Right cardiac atrium (tissue), 5 donors: ENCODE measurements at regions not wholly inside any gene's neighbourhood (a gene's known extent, or its start where the extent isn't known, plus 50 kb on each side); places are given as distances from the start of the nearest gene placed in this dataset.
A peak's percentile ranks its signal among the peaks of the same experiment; 100 is the strongest.

ENCODE experiments used
- ATAC-seq, 2 donors: fragments of 200-7000 bp; cut with Tn5 transposase; one replicate each; pipeline versions ENCODE4 v1.8.0 to v1.9.1; 2020; ENCODE audit warnings: moderate library complexity in 2 of 2, mild to moderate bottlenecking in 1 of 2
- DNase-seq, 3 donors: peaks; one replicate each; pipeline ENCODE4 v3.0.0-alpha.2; 2020
- H3K27ac ChIP-seq: one replicate; pipeline ENCODE4 v1.5.1; 2013; ENCODE audit warnings: mild to moderate bottlenecking, low read length, control low read depth, moderate library complexity
- H3K27me3 ChIP-seq: one replicate; pipeline ENCODE4 v1.6.1; 2013; ENCODE audit not compliant: control insufficient read depth, insufficient read depth
- H3K4me1 ChIP-seq: one replicate; pipeline ENCODE4 v1.6.1; 2013; ENCODE audit warnings: low read length; ENCODE audit not compliant: control insufficient read depth, insufficient read depth
- H3K4me3 ChIP-seq: one replicate; pipeline ENCODE4 v1.5.1; 2013; ENCODE audit warnings: low read length, control low read depth
- H3K9me3 ChIP-seq: one replicate; pipeline ENCODE4 v1.6.1; 2013; ENCODE audit warnings: low read length; ENCODE audit not compliant: control insufficient read depth
- WGBS: extraction: QIAGEN DNeasy Blood & Tissue Kit; methylation state at CpG from one replicate; pipeline ENCODE4 v1.1.7; 2013; 5-methylcytosine and 5-hydroxymethylcytosine counted together
- intact Hi-C, 4 donors: fragments of 100-400 bp; cut with DNase I; formaldehyde crosslinking; loops; one replicate each; pipeline versions ENCODE4 v1.11.0 to v1.14.0; 2022 to 2023
- donor health status: healthy with polysubstance abuse.
- donor health status: DM: no; HTN: yes; CAD: no.
- donor health status: DM: no; HTN: no; CAD: no.
- donor health status: DM: no; HTN: yes; CAD: no; lungs with severe emphysema.
- donor health status: DM: yes; HTN: yes; CAD: no.

DNA sequence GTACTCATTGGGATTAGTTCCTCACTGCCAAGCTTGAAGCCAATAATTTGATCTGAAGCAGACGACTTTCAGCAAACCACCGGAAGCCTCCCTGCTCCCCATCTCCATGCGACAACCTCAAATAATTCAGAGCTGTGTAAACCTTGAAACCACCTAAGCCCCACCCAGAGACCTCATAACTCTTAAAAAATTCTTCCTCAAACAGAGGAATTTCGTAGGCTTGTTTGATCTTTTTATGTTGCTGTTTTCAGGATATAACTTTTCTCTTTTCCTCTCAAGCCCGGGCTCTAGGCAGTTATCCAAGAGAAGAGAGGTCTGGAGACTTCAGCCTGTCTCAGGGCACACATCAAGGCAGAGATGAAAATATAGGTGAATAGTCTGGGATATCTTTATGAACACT is 311.6 kb downstream of the KCNRG start:
- intact Hi-C loops = no loop called here
- Histone ChIP-seq H3K4me3 (no peak overlapping the region), H3K27me3 (no peaks in the 10 kb centered on the region), H3K9me3 (no peaks in the 10 kb centered on the region), H3K4me1 (no peaks in the 10 kb centered on the region), H3K27ac (no peak overlapping the region)
- ATAC-seq (no peak), DNase-seq (no peak)
- 73% methylated on average over 5 of the region's 5 CpGs for WGBS

GRCh38 chr13:50334115-50334778 is 319.0 kb downstream of the KCNRG start:
- Histone ChIP-seq H3K4me1 (no peaks in the 10 kb centered on the region), H3K27ac (no peak overlapping the region), H3K4me3 (no peak overlapping the region), H3K27me3 (no peaks in the 10 kb centered on the region), H3K9me3 (no peaks in the 10 kb centered on the region)
- 87% methylated on average over 9 of the region's 9 CpGs for WGBS
- ATAC-seq = peak in 1 of 2 donors; percentile 45
- no peak for DNase-seq
- intact Hi-C loops = no loop called here

- intact Hi-C loops = no loop called here
- ATAC-seq = peak in 1 of 2 donors; percentile 88
- no peaks in the 10 kb centered on the region for H3K9me3 ChIP-seq
- no peaks in the 10 kb centered on the region for H3K27me3 ChIP-seq
- no peak overlapping the region for H3K27ac ChIP-seq
- DNase-seq = no peak
- no peaks in the 10 kb centered on the region for H3K4me1 ChIP-seq
- H3K4me3 ChIP-seq = no peak overlapping the region
- 77% methylated on average over 5 of the region's 5 CpGs for WGBS
Observed at GRCh38 chr13:50334944-50335343, 319.7 kb downstream of the KCNRG start.

- Histone ChIP-seq H3K4me3 (no peak overlapping the region), H3K4me1 (no peaks in the 10 kb centered on the region), H3K27me3 (no peaks in the 10 kb centered on the region), H3K27ac (no peak overlapping the region), H3K9me3 (no peaks in the 10 kb centered on the region)
- DNase-seq = no peak
- 53% methylated on average over 1 of the region's 1 CpG for WGBS
- no peak for ATAC-seq
- intact Hi-C loops = no loop called here
Observed at GRCh38 chr13:50339271-50339670, 324.0 kb downstream of the KCNRG start.

DNA sequence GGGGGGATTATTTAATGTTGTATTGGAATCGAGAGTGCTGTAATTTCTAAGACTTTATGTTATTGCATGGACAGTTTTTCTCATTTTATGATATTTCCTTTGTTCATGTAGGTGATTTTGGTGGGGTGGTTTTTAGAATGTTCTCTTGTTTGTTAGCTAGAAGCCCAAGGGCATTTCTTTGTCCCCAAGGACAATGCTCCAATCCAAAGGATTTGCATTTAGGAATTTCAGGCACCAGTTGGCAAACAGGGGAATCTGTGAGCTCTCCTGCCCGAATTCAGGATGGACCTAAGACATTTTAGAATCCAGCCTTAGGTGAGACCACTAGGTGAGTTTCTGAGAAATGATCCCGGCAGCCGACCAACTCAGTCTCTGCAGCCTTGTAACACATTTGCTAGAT is 324.9 kb downstream of the KCNRG start:
- Histone ChIP-seq H3K9me3 (no peaks in the 10 kb centered on the region), H3K4me3 (no peak overlapping the region), H3K4me1 (no peaks in the 10 kb centered on the region), H3K27ac (no peak overlapping the region), H3K27me3 (no peaks in the 10 kb centered on the region)
- WGBS = 71% methylated on average over 4 of the region's 4 CpGs
- intact Hi-C loops = no loop called here
- ATAC-seq (no peak), DNase-seq (no peak)

DNA sequence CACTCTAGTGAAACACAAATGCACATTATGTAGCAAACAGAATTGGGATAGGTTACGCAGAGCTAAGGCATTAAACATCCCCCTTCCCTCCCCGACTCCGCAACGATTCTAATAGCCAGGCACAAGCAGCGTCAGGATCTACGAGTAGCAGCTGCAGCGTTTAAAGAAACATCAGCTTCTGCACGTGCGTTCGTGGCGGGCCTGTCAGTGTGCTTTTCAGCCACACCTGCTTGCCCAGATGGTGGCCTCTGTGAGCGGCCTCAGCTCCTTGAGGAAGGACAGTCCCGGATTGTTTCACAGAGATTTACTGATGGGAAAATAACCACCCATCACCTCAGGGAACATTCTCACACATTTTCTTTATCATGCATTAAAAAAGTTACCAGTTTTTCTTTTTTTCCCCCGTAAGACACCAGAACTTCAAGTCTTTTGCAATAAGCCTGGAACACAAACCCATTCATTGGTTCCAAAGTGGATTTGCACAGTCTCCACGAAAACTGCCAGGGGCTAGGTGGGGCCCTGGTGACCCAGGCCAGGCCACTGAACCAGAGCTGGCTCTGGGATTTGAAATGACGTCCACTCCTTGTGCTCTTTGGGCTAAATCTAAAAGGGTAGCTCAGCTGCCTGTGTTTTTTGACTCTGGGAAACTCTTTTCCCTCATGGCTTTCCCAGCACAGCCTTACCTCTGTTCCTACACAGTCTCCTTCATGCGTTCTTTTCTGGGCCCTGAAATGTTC is 325.5 kb downstream of the KCNRG start:
- Histone ChIP-seq H3K27me3 (no peaks in the 10 kb centered on the region), H3K9me3 (no peaks in the 10 kb centered on the region), H3K4me1 (no peaks in the 10 kb centered on the region), H3K4me3 (no peak overlapping the region), H3K27ac (no peak overlapping the region)
- DNase-seq (peak; percentile 61 to 80 (median 77)), ATAC-seq (peak; percentile 67 to 90)
- intact Hi-C loops = no loop called here
- 62% methylated on average over 17 of the region's 17 CpGs for WGBS

- 91% methylated on average over 2 of the region's 2 CpGs for WGBS
- intact Hi-C loops = no loop called here
- no peak overlapping the region for H3K27ac ChIP-seq
- DNase-seq (no peak), ATAC-seq (no peak)
- no peaks in the 10 kb centered on the region for H3K27me3 ChIP-seq
- H3K4me3 ChIP-seq = no peak overlapping the region
- H3K9me3 ChIP-seq = no peaks in the 10 kb centered on the region
- no peaks in the 10 kb centered on the region for H3K4me1 ChIP-seq
Observed at GRCh38 chr13:50341526-50341925, 326.3 kb downstream of the KCNRG start.

- DNase-seq (no peak), ATAC-seq (no peak)
- WGBS = 69% methylated on average over 3 of the region's 3 CpGs
Observed at GRCh38 chr13:50344717-50345116, 329.5 kb downstream of the KCNRG start.

GRCh38 chr13:50345804-50346203 is 330.6 kb downstream of the KCNRG start:
- Histone ChIP-seq H3K27ac (no peak overlapping the region), H3K9me3 (no peaks in the 10 kb centered on the region), H3K4me3 (no peak overlapping the region), H3K4me1 (no peaks in the 10 kb centered on the region), H3K27me3 (no peaks in the 10 kb centered on the region)
- 25% methylated on average over 1 of the region's 1 CpG for WGBS
- intact Hi-C loops = no loop called here
- DNase-seq = no peak
- ATAC-seq = no peak

More at GRCh38 chr13:50344717-50345116, 329.5 kb downstream of the KCNRG start:
- Histone ChIP-seq H3K27ac (no peak overlapping the region), H3K9me3 (no peaks in the 10 kb centered on the region), H3K4me1 (no peaks in the 10 kb centered on the region), H3K4me3 (no peak overlapping the region), H3K27me3 (no peaks in the 10 kb centered on the region)
- intact Hi-C loops = no loop called here

GRCh38 chr13:50348371-50348770 is 333.1 kb downstream of the KCNRG start:
- Histone ChIP-seq H3K4me1 (no peaks in the 10 kb centered on the region), H3K9me3 (no peaks in the 10 kb centered on the region), H3K27me3 (no peaks in the 10 kb centered on the region), H3K27ac (no peak overlapping the region), H3K4me3 (no peak overlapping the region)
- ATAC-seq (no peak), DNase-seq (no peak)
- intact Hi-C loops = no loop called here
- WGBS = 80% methylated on average over 4 of the region's 4 CpGs

DNA sequence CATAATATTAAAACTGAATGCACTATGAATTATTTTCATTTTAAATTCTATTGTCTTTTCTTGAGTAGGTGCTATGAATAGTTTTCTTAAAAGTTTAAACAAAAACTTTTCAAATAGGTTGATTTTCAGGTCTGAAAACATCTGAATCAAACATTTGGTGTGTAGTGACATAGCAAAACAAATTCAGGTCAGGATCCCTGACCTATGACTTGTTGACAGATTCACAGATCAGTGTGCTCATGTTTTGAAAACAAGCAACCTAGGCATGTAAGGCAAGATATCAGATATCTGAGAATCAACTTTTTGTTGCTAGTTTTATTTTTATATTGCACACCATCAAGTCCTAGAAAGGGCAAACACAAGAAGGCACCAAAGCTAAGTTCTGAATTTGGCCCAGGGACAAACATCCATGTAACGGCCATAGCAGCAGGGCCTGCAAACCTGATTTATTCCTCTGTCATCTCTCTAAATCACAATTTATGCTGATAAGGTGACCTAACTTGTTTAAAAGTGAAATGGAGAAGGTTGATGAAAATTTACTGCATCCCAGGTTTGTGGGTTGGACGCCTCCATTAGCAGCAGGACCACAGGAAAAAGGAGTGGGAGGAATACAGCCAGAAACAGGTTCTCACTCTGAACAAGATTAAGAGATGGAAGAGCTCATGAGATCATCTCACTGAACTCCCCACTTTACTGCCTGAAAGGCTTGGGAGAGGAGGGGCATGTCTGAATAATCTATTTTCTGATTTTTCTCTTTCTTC is 337.7 kb downstream of the KCNRG start:
- no peak overlapping the region for H3K4me3 ChIP-seq
- no peak overlapping the region for H3K27ac ChIP-seq
- ATAC-seq (no peak), DNase-seq (no peak)
- H3K27me3 ChIP-seq = no peaks in the 10 kb centered on the region
- 92% methylated on average over 2 of the region's 2 CpGs for WGBS
- H3K4me1 ChIP-seq = peaks cover 3% of the 10 kb centered on the region
- H3K9me3 ChIP-seq = no peaks in the 10 kb centered on the region
- intact Hi-C loops = no loop called here
